ENCODE measurements at regions not wholly inside any gene's neighbourhood (a gene's known extent, or its start where the extent isn't known, plus 50 kb on each side); places are given as distances from the start of the nearest gene placed in this dataset.
"Not testable (repeated sequence)": the region's sequence is repeated elsewhere in the genome, so short reads cannot be mapped to it uniquely, and the experiment has no call there.

DNA sequence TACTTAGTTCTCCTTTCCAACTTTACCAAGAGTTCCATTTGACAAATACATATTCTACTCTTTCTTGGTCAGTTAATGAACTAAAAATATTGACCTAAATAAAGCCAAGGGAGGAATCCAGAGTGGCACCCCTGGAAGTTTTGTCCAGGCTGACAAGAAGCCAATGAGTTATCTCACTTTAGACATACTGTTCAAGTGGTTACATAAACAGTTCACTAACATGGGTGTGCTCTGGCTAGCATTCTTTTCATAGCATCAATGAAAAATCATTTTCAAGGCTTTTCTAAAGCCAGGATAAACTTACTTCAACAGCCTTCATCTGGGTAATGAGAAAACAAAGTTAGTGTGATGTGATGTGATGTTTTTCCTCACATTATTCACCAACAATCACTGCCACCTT lies 649.4 kb downstream of the TDRD15 start:
- Histone ChIP-seq H3K9ac (ENCODE audit: low read length) (no peak overlapping the region), H3K27ac (ENCODE audit: low read depth, low read length) (no peak overlapping the region), H3K36me3 (ENCODE audit: insufficient read depth, low read length) (no peaks in the 10 kb centered on the region), H3K27me3 (ENCODE audit: control insufficient read depth in 1 of 2, insufficient read depth in 2 of 2, low read length in 2 of 2) (no peaks in the 10 kb centered on the region), H3K4me3 (ENCODE audit: low read depth in 1 of 2, low read length in 2 of 2) (no peak overlapping the region), H3K4me1 (ENCODE audit: insufficient read depth, low read length) (no peaks in the 10 kb centered on the region), H3K9me3 (ENCODE audit: low read length) (no peaks in the 10 kb centered on the region)

DNA sequence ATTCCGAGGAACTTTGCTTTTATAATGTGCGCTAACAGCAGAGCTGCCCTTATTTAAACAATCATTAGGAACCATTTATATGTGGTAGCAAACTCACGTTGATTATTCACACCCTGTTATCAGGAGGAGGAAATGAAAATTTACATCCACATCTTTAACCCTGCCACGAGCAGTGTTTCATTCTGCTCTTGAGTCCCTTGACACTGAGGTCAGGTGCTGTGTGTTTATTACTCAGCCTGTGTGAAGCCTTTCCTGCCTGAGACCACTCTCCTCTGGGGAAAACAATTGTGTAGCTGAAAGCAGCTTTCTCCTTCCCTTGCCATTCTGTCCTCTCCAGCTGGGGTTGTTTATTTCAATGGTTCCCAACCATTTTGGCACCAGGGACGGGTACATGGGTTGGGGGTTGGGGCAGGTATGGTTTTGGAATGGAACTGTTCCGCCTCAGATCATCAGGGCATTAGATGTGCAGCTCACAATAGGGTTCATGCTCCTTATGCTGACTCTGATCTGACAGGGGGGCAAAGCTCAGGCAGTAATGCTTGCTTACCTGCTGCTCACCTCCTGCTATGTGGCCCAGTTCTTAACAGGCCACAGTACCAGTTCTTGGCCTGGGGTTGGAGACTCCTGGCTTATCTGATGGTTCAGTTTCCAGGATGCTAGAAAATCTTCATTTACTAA lies 651.1 kb downstream of the TDRD15 start:
- Histone ChIP-seq H3K4me1 (ENCODE audit: insufficient read depth, low read length) (no peaks in the 10 kb centered on the region), H3K9ac (ENCODE audit: low read length) (no peak overlapping the region), H3K36me3 (ENCODE audit: insufficient read depth, low read length) (no peaks in the 10 kb centered on the region), H3K9me3 (ENCODE audit: low read length) (no peaks in the 10 kb centered on the region), H3K27me3 (ENCODE audit: control insufficient read depth in 1 of 2, insufficient read depth in 2 of 2, low read length in 2 of 2) (no peaks in the 10 kb centered on the region), H3K27ac (ENCODE audit: low read depth, low read length) (no peak overlapping the region), H3K4me3 (ENCODE audit: low read depth in 1 of 2, low read length in 2 of 2) (no peak overlapping the region)

DNA sequence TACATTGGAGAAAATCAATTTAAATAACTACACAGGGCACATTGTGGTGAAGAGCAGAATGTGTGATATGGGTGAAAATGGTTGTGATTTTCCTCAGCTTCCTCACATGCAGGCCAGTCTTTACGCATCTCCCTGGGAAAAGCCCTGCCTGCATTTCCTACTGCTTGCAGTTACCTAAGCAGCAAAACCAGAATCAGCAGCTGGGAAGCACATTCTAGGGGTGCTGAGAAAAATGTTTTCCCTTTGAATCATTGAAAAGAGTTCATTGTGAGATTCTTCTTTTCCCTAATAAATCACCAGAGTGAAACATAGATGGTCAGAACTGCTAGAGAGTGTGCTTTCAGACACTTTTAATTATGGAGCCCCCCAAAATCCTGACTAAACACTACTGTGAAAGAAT lies 656.0 kb downstream of the TDRD15 start:
- H3K9me3 ChIP-seq (ENCODE audit: low read length): no peaks in the 10 kb centered on the region
- no peak overlapping the region for H3K4me3 ChIP-seq (ENCODE audit: low read depth in 1 of 2, low read length in 2 of 2)
- H3K4me1 ChIP-seq (ENCODE audit: insufficient read depth, low read length): no peaks in the 10 kb centered on the region
- no peaks in the 10 kb centered on the region for H3K36me3 ChIP-seq (ENCODE audit: insufficient read depth, low read length)
- no peak overlapping the region for H3K27ac ChIP-seq (ENCODE audit: low read depth, low read length)
- no peaks in the 10 kb centered on the region for H3K27me3 ChIP-seq (ENCODE audit: control insufficient read depth in 1 of 2, insufficient read depth in 2 of 2, low read length in 2 of 2)
- H3K9ac ChIP-seq (ENCODE audit: low read length): no peak overlapping the region

DNA sequence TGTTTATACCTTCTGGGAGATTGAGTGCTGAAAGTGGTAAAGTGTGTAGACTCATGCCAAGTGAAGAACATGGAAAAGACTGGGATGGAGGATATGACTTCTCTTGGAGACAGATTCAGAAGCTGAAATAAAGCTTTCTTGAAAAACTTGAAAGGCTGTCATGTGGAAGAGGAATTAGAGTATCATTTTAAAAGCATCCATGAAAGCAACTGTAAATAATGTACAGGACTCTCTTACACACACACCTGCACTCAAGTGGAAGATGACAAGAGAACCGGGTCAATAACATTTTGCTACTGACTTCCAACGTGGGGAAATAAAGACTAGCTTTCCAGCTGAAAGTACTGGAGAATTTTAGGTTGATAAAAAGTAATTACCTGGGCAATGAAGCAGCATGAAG lies 658.2 kb downstream of the TDRD15 start:
- Histone ChIP-seq H3K4me3 (ENCODE audit: low read depth in 1 of 2, low read length in 2 of 2) (no peak overlapping the region), H3K9me3 (ENCODE audit: low read length) (no peaks in the 10 kb centered on the region), H3K27ac (ENCODE audit: low read depth, low read length) (no peak overlapping the region), H3K27me3 (ENCODE audit: control insufficient read depth in 1 of 2, insufficient read depth in 2 of 2, low read length in 2 of 2) (no peaks in the 10 kb centered on the region), H3K9ac (ENCODE audit: low read length) (no peak overlapping the region), H3K4me1 (ENCODE audit: insufficient read depth, low read length) (no peaks in the 10 kb centered on the region), H3K36me3 (ENCODE audit: insufficient read depth, low read length) (no peaks in the 10 kb centered on the region)

DNA sequence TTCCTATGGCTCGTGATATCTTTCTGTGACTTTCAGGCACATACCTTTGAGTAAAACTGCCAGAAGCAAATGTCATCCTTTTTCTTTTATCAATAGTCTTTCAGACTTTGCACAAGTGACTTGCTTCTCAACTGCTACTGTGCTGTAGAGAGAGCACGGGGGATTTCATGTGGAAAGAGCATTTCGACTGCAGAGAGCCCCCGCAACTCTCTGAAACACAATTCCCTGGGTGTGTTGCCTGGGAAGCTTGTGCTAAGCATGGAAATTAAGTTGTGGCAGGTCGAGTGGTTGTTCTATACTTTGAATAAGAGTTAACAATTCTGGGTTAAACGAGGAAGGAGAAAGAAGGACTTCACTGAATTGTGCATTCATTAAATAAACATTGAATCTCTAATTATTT lies 659.1 kb downstream of the TDRD15 start:
- H3K4me3 ChIP-seq (ENCODE audit: low read depth in 1 of 2, low read length in 2 of 2): no peak overlapping the region
- no peaks in the 10 kb centered on the region for H3K27me3 ChIP-seq (ENCODE audit: control insufficient read depth in 1 of 2, insufficient read depth in 2 of 2, low read length in 2 of 2)
- no peak overlapping the region for H3K9ac ChIP-seq (ENCODE audit: low read length)
- no peaks in the 10 kb centered on the region for H3K4me1 ChIP-seq (ENCODE audit: insufficient read depth, low read length)
- no peaks in the 10 kb centered on the region for H3K36me3 ChIP-seq (ENCODE audit: insufficient read depth, low read length)
- H3K27ac ChIP-seq (ENCODE audit: low read depth, low read length): no peak overlapping the region
- H3K9me3 ChIP-seq (ENCODE audit: low read length): no peaks in the 10 kb centered on the region

- Histone ChIP-seq H3K27me3 (ENCODE audit: control insufficient read depth in 1 of 2, insufficient read depth in 2 of 2, low read length in 2 of 2) (no peaks in the 10 kb centered on the region), H3K36me3 (ENCODE audit: insufficient read depth, low read length) (no peaks in the 10 kb centered on the region), H3K9me3 (ENCODE audit: low read length) (no peaks in the 10 kb centered on the region), H3K9ac (ENCODE audit: low read length) (no peak overlapping the region), H3K27ac (ENCODE audit: low read depth, low read length) (no peak overlapping the region), H3K4me1 (ENCODE audit: insufficient read depth, low read length) (no peaks in the 10 kb centered on the region), H3K4me3 (ENCODE audit: low read depth in 1 of 2, low read length in 2 of 2) (no peak overlapping the region)
These were observed 664.2 kb downstream of the TDRD15 start for GRCh38 chr2:21787941-21788340.

- not testable (repeated sequence) for H3K36me3 ChIP-seq (ENCODE audit: insufficient read depth, low read length); H3K9me3 ChIP-seq (ENCODE audit: low read length); H3K4me3 ChIP-seq (ENCODE audit: low read depth in 1 of 2, low read length in 2 of 2); H3K4me1 ChIP-seq (ENCODE audit: insufficient read depth, low read length); H3K9ac ChIP-seq (ENCODE audit: low read length); H3K27me3 ChIP-seq (ENCODE audit: control insufficient read depth in 1 of 2, insufficient read depth in 2 of 2, low read length in 2 of 2); H3K27ac ChIP-seq (ENCODE audit: low read depth, low read length)
These were observed 666.5 kb downstream of the TDRD15 start for GRCh38 chr2:21790311-21790710.

GRCh38 chr2:21792571-21792970 lies 668.8 kb downstream of the TDRD15 start:
- Histone ChIP-seq H3K27ac (ENCODE audit: low read depth, low read length) (no peak overlapping the region), H3K9ac (ENCODE audit: low read length) (no peak overlapping the region), H3K9me3 (ENCODE audit: low read length) (no peaks in the 10 kb centered on the region), H3K36me3 (ENCODE audit: insufficient read depth, low read length) (no peaks in the 10 kb centered on the region), H3K4me1 (ENCODE audit: insufficient read depth, low read length) (no peaks in the 10 kb centered on the region), H3K27me3 (ENCODE audit: control insufficient read depth in 1 of 2, insufficient read depth in 2 of 2, low read length in 2 of 2) (no peaks in the 10 kb centered on the region), H3K4me3 (ENCODE audit: low read depth in 1 of 2, low read length in 2 of 2) (no peak overlapping the region)

- Histone ChIP-seq H3K9me3 (ENCODE audit: low read length) (no peaks in the 10 kb centered on the region), H3K36me3 (ENCODE audit: insufficient read depth, low read length) (no peaks in the 10 kb centered on the region), H3K4me1 (ENCODE audit: insufficient read depth, low read length) (no peaks in the 10 kb centered on the region), H3K9ac (ENCODE audit: low read length) (no peak overlapping the region), H3K4me3 (ENCODE audit: low read depth in 1 of 2, low read length in 2 of 2) (no peak overlapping the region), H3K27ac (ENCODE audit: low read depth, low read length) (no peak overlapping the region), H3K27me3 (ENCODE audit: control insufficient read depth in 1 of 2, insufficient read depth in 2 of 2, low read length in 2 of 2) (no peaks in the 10 kb centered on the region)
These were observed 669.7 kb downstream of the TDRD15 start for GRCh38 chr2:21793461-21793860.

DNA sequence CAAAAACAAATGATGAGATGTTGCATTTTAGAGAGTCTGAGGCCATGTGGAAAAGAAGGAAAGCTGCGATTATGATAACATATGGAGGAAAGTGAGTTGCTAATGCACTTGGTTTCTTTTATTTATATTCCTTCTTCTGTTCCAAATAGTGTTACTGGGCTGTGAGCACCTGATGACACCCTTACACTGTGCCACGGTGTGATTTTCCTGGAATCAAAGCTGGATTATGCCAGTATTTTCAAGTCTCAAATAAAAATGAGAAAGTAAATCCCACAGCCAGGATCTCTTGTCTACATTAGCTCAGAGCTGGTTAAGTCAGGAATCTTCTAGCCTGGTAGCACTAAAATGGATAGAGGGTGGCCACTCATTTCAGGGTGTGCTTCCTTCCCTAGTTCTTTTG lies 670.8 kb downstream of the TDRD15 start:
- no peak overlapping the region for H3K4me3 ChIP-seq (ENCODE audit: low read depth in 1 of 2, low read length in 2 of 2)
- H3K9me3 ChIP-seq (ENCODE audit: low read length): no peaks in the 10 kb centered on the region

DNA sequence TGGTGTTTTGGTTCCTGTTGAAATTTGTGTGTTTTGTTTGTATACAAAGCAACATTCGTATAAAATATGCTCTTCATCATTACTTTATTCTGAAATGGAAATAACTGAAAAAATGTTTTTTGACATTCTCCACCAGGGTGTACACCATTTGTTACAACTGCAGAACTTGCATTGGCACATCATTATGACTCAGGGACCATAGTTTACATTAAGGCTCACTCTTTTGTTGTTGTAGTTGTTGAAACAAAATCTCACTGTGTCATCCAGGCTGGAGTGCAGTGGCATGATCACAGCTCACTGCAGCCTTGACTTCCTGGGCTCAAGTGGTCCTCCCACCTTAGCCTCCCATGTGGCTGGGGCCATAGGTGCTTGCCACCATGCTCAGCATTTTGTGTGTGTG lies 676.6 kb downstream of the TDRD15 start:
- Histone ChIP-seq H3K4me3 (ENCODE audit: low read depth in 1 of 2, low read length in 2 of 2) (no peak overlapping the region), H3K9me3 (ENCODE audit: low read length) (no peaks in the 10 kb centered on the region), H3K27me3 (ENCODE audit: control insufficient read depth in 1 of 2, insufficient read depth in 2 of 2, low read length in 2 of 2) (no peaks in the 10 kb centered on the region), H3K27ac (ENCODE audit: low read depth, low read length) (no peak overlapping the region), H3K36me3 (ENCODE audit: insufficient read depth, low read length) (no peaks in the 10 kb centered on the region), H3K4me1 (ENCODE audit: insufficient read depth, low read length) (no peaks in the 10 kb centered on the region), H3K9ac (ENCODE audit: low read length) (no peak overlapping the region)

More for the DNA sequence above, 670.8 kb downstream of the TDRD15 start:
- Histone ChIP-seq H3K27me3 (ENCODE audit: control insufficient read depth in 1 of 2, insufficient read depth in 2 of 2, low read length in 2 of 2) (no peaks in the 10 kb centered on the region), H3K9ac (ENCODE audit: low read length) (no peak overlapping the region), H3K36me3 (ENCODE audit: insufficient read depth, low read length) (no peaks in the 10 kb centered on the region), H3K4me1 (ENCODE audit: insufficient read depth, low read length) (no peaks in the 10 kb centered on the region), H3K27ac (ENCODE audit: low read depth, low read length) (no peak overlapping the region)

- Histone ChIP-seq H3K27ac (ENCODE audit: low read depth, low read length) (no peak overlapping the region), H3K9me3 (ENCODE audit: low read length) (no peaks in the 10 kb centered on the region), H3K9ac (ENCODE audit: low read length) (no peak overlapping the region), H3K36me3 (ENCODE audit: insufficient read depth, low read length) (no peaks in the 10 kb centered on the region), H3K4me1 (ENCODE audit: insufficient read depth, low read length) (no peaks in the 10 kb centered on the region), H3K27me3 (ENCODE audit: control insufficient read depth in 1 of 2, insufficient read depth in 2 of 2, low read length in 2 of 2) (no peaks in the 10 kb centered on the region), H3K4me3 (ENCODE audit: low read depth in 1 of 2, low read length in 2 of 2) (no peak overlapping the region)
These were observed 679.8 kb downstream of the TDRD15 start for GRCh38 chr2:21803550-21803949.
